OCI-LY7 (cell line): ENCODE measurements at regions not wholly inside any gene's neighbourhood (a gene's known extent, or its start where the extent isn't known, plus 50 kb on each side); places are given as distances from the start of the nearest gene placed in this dataset.

Experiments used
- CTCF ChIP-seq: fragments of 200-600 bp; sonication (generic); conservative IDR thresholded peaks from 2 replicates; pipeline ENCODE4 v1.5.1; 2014; ENCODE audit warnings: mild to moderate bottlenecking, antibody characterized with exemption, low read length, moderate library complexity, mixed read lengths
- EZH2phosphoT487 ChIP-seq: fragments of 200-600 bp; sonication (generic); IDR thresholded peaks from 2 replicates; pipeline ENCODE4 v1.6.1; 2018; ENCODE audit warnings: low read depth, borderline replicate concordance, mild to moderate bottlenecking, mixed run types, antibody characterized with exemption, low read length, moderate library complexity, mixed read lengths

DNA sequence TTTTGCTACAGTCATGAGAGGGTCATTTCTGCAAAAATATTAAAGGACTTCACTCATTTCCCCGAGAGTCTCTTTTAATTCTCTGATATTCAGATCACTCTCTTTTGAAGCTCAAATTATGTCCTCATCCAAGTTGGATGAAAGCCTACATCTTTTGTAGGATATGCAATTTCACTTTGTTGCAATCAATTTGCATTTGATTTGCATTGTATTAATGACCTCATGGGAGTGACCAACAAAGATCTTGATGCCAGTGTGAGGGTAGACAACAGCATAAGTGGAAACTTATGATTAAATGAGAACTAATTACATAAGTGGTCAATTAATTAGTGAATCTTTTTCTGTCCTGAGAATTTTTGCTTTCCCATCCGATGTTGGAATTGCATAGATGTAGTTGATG is 60.3 kb upstream of the UPP2 start:
- TF ChIP-seq CTCF (no peak), EZH2phosphoT487 (no peak)
